Heart right ventricle (tissue), 16 donors: ENCODE measurements at regions not wholly inside any gene's neighbourhood (a gene's known extent, or its start where the extent isn't known, plus 50 kb on each side); places are given as distances from the start of the nearest gene placed in this dataset.

Experiments
- ATAC-seq, 8 donors: fragments of 200-7000 bp; cut with Tn5 transposase; one replicate each; pipeline ENCODE4 v1.9.1; 2020; ENCODE audit warnings: mild to moderate bottlenecking in 8 of 8, moderate library complexity in 8 of 8, moderate number of reproducible peaks in 1 of 8
- DNase-seq, 2 donors: peaks; one replicate each; pipeline ENCODE4 v3.0.0-alpha.2; 2020
- H3K27ac ChIP-seq, 10 donors: fragments of 200-600 bp; sonication (generic) in 2 of 10; one replicate each; pipeline versions ENCODE4 v1.5.0 to v1.8.0; 2020 to 2022; ENCODE audit warnings: mild to moderate bottlenecking in 3 of 10
- H3K27me3 ChIP-seq, 7 donors: fragments of 200-600 bp; one replicate each; pipeline ENCODE4 v1.8.0; 2021 to 2022; ENCODE audit warnings: mild to moderate bottlenecking in 2 of 7
- H3K36me3 ChIP-seq, 9 donors: fragments of 200-600 bp; sonication (generic) in 1 of 9; one replicate each; pipeline versions ENCODE4 v1.5.0 to v1.8.0; 2020 to 2022; ENCODE audit warnings: mild to moderate bottlenecking in 2 of 9
- H3K4me1 ChIP-seq, 9 donors: fragments of 200-600 bp; sonication (generic) in 1 of 9; one replicate each; pipeline versions ENCODE4 v1.5.0 to v1.8.0; 2020 to 2022; ENCODE audit warnings: mild to moderate bottlenecking in 4 of 9
- H3K4me3 ChIP-seq, 10 donors: fragments of 200-600 bp; sonication (generic) in 2 of 10; one replicate each; pipeline versions ENCODE4 v1.5.0 to v1.8.0; 2020 to 2022; ENCODE audit warnings: mild to moderate bottlenecking in 7 of 10, moderate library complexity in 2 of 10
- H3K9me3 ChIP-seq, 11 donors: fragments of 200-600 bp in 10 of 11; sonication (generic) in 2 of 11; one replicate each; pipeline versions ENCODE4 v1.5.0 to v1.8.0; 2013 to 2022; ENCODE audit warnings: mild to moderate bottlenecking in 2 of 11, control low read depth in 1 of 11, moderate library complexity in 1 of 11
- CTCF ChIP-seq, 9 donors: fragments of 200-600 bp; sonication (generic) in 2 of 9; IDR thresholded peaks; one replicate each; pipeline versions ENCODE4 v1.5.0 to v1.8.0; 2021 to 2022; ENCODE audit warnings: antibody characterized with exemption in 9 of 9, mild to moderate bottlenecking in 5 of 9, moderate library complexity in 1 of 9
- WGBS, 2 donors: extraction: QIAGEN DNeasy Blood & Tissue Kit; methylation state at CpG; one replicate each; pipeline ENCODE4 v1.1.7; 2013; ENCODE audit warnings: inconsistent platforms in 1 of 2; 5-methylcytosine and 5-hydroxymethylcytosine counted together
- intact Hi-C, 10 donors: fragments of 100-400 bp; cut with DNase I; formaldehyde crosslinking; loops; one replicate each; pipeline versions ENCODE4 v1.11.1 to v1.14.2; 2022
- donor health status: Arrhythmogenic right ventricular cardiomyopathy.
- donor health status: ischemic (EF 13 %, LVEDD 7.1; RV severe dilation, severe dysfunction).
- donor health status: healthy with polysubstance abuse.
- donor health status: DM: no; HTN: yes; CAD: no.
- donor health status: DM: no; HTN: no; CAD: no.
- donor health status: ischemic (EF 25% LVEDD 6.9; RV normal size, moderate dysfunction).
- donor health status: ischemic (EF 25% LVEDD 5.7; RV mildly dilated, moderate dysfunction).
- donor health status: healthy.
- donor health status: DM: yes; HTN: yes; CAD: no.
- donor health status: Ischemic cardiomyopathy.
- donor health status: ischemic (EF 35%, LVEDD 5.7; RV mildly dilated, moderate dysfunction).
- donor health status: nonischemic (EF 11% LVEDD 7.7; RV severe dilation, severe dysfunction).
- donor health status: DM: yes; HTN: yes; CAD: no.
- donor health status: PGD.
- donor health status: ischemic (EF 29% LVEDD 5.4; RV normal size, mild dysfunction).
- donor health status: nonischemic (EF 23%, LVEDD 6.1; RV moderate dilation, normal function).

GRCh38 chr14:71394386-71394785 lies 487.1 kb downstream of the PCNX1 start:
- Histone ChIP-seq H3K27me3 (no peaks in the 10 kb centered on the region), H3K4me1 (peaks cover 0 to 14% (median 0%) of the 10 kb centered on the region in 9 donors), H3K9me3 (no peaks in the 10 kb centered on the region), H3K4me3 (no peak overlapping the region), H3K36me3 (no peaks in the 10 kb centered on the region), H3K27ac (no peak overlapping the region)
- WGBS, 2 donors, result 70 to 75% methylated on average over 2 of the region's 2 CpGs
- intact Hi-C loops, result no loop called here
- DNase-seq (no peak), ATAC-seq (no peak)
- TF ChIP-seq CTCF (IDR thresholded peaks at IDR 0.05), result no peak

DNA sequence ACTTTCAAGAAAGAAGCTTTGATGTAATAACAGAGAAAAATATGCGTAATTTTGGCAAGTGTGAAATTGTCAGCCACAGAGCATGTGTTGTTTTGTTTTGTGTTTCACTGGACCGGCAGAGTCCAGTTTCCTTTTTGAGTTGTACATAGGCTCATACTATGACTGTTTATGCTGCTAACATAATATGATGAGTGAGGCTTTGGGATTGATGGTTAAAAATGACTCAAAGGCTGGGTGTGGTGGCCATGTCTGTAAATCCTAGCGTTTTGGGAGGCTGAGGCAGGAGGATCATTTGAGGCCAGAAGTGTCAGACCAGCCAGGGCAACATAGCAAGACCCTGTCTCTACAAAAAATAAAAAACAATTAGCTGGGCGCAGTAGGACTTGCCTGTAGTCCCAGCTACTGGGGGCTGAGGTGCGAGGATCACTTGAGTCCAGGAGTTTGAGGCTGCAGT lies 487.9 kb downstream of the PCNX1 start:
- H3K27ac ChIP-seq, result no peak overlapping the region
- 92% methylated on average over 5 of the region's 5 CpGs for WGBS, 2 donors

DNA sequence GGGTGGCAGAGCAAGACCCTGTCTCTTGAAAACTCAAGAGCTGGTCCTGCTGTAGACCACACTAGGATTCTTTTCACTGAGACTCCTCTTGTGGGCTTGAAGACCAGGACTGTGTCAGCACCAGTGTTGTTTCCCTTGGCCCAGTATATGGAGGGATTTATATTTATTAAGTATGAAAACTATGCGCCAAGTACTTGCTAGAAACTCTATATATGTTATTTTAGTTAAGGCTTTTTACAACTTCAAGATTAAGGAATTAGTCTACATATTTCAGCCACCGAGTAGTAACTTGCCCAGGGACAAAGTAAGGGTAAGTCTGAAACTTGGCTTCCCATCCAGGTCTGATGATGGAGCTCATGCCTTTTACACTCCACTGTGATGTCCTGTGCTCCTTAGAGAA lies 488.4 kb downstream of the PCNX1 start:
- DNase-seq (no peak), ATAC-seq (no peak)
- H3K9me3 ChIP-seq, result no peaks in the 10 kb centered on the region
- H3K27me3 ChIP-seq, result no peaks in the 10 kb centered on the region
- WGBS, 2 donors, result 95 to 98% methylated on average over 2 of the region's 2 CpGs
- H3K36me3 ChIP-seq, result no peaks in the 10 kb centered on the region
- no peak overlapping the region for H3K4me3 ChIP-seq
- no peak for TF ChIP-seq CTCF (IDR thresholded peaks at IDR 0.05)
- H3K27ac ChIP-seq, result no peak overlapping the region
- intact Hi-C loops, result no loop called here
- peaks cover 0 to 26% (median 0%) of the 10 kb centered on the region in 9 donors for H3K4me1 ChIP-seq

More for the DNA sequence above, 487.9 kb downstream of the PCNX1 start:
- H3K36me3 ChIP-seq, result no peaks in the 10 kb centered on the region
- ATAC-seq (no peak), DNase-seq (no peak)
- H3K4me1 ChIP-seq, result peaks cover 0 to 22% (median 0%) of the 10 kb centered on the region in 9 donors
- no peaks in the 10 kb centered on the region for H3K27me3 ChIP-seq
- intact Hi-C loops, result no loop called here
- no peaks in the 10 kb centered on the region for H3K9me3 ChIP-seq
- H3K4me3 ChIP-seq, result no peak overlapping the region
- TF ChIP-seq CTCF (IDR thresholded peaks at IDR 0.05), result no peak

- H3K27ac ChIP-seq, result no peak overlapping the region
- intact Hi-C loops, result no loop called here
- no peaks in the 10 kb centered on the region for H3K36me3 ChIP-seq
- ATAC-seq (no peak), DNase-seq (no peak)
- no peak overlapping the region for H3K4me3 ChIP-seq
- peaks cover 0 to 32% (median 0%) of the 10 kb centered on the region in 9 donors for H3K4me1 ChIP-seq
- TF ChIP-seq CTCF (IDR thresholded peaks at IDR 0.05), result no peak
- H3K27me3 ChIP-seq, result no peaks in the 10 kb centered on the region
- no peaks in the 10 kb centered on the region for H3K9me3 ChIP-seq
- WGBS, 2 donors, result 96 to 97% methylated on average over 3 of the region's 3 CpGs
Observed at GRCh38 chr14:71396050-71396677, 488.9 kb downstream of the PCNX1 start.
